ENCODE measurements at regions not wholly inside any gene's neighbourhood (a gene's known extent, or its start where the extent isn't known, plus 50 kb on each side); places are given as distances from the start of the nearest gene placed in this dataset.

DNA sequence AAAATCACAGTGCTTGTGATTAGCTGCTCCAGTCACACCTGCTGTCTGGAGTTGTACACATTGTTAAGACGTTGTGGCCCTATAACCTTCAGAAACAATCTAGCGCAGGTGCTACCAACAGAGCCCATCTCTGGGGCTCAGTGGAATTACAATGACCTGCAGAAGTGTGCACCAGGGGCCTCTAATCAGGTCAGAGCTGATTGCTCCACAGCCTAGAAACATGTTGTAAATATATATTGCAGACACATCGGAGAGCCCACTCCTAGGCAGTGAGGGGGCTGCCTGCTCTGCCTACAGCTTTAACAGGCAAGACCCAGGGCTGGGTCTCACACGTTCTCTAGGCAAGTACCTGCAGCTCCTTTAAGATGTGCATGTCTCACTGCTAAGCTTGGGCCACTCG lies 302.0 kb downstream of the SIPA1L2 start:
- no peak overlapping the region for H3K4me3 ChIP-seq (ENCODE audit: low read depth, low read length)
- in situ Hi-C loops (cut with HindIII; ENCODE audit: low sequenced_read_pairs) = no loop called here
- DNase-seq (ENCODE audit: low read depth) = no peak
- no peak for TF ChIP-seq CTCF (IDR thresholded peaks at IDR 0.05; ENCODE audit: low read depth, low read length, missing control alignments)

GRCh38 chr1:232327269-232327668 lies 302.7 kb downstream of the SIPA1L2 start:
- DNase-seq (ENCODE audit: low read depth) = no peak
- in situ Hi-C loops (cut with HindIII; ENCODE audit: low sequenced_read_pairs) = no loop called here
- no peak overlapping the region for H3K4me3 ChIP-seq (ENCODE audit: low read depth, low read length)
- no peak for TF ChIP-seq CTCF (IDR thresholded peaks at IDR 0.05; ENCODE audit: low read depth, low read length, missing control alignments)

DNA sequence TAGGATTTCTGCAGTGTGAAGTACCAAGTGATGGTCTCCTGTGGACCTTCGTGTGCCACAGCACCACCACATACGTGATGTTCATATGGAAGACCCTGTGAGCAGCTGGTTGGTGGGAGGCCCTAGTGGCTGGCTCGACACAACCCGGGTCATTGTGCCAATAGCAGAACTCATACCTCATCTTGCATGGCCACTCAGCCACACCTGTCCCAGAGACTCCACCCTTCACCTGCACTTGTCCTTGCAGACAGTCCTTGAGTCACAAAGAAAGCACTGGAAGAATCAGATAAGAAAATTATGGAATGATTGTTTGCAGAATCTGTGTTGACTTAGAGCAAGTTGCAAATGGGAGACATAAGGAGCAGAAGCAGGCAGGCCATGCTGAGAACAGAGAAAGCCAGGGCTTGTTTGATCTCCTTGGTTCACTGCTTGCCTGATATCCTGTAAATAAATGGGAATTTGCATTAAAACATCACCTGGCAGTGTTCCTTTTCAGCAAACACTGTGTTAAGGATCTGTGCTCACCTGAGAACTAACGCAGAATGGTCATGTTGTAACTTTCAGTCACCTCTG lies 307.7 kb downstream of the SIPA1L2 start:
- no peak overlapping the region for H3K4me3 ChIP-seq (ENCODE audit: low read depth, low read length)
- DNase-seq (ENCODE audit: low read depth) = no peak
- no peak for TF ChIP-seq CTCF (IDR thresholded peaks at IDR 0.05; ENCODE audit: low read depth, low read length, missing control alignments)
- in situ Hi-C loops (cut with HindIII; ENCODE audit: low sequenced_read_pairs) = no loop called here

DNA sequence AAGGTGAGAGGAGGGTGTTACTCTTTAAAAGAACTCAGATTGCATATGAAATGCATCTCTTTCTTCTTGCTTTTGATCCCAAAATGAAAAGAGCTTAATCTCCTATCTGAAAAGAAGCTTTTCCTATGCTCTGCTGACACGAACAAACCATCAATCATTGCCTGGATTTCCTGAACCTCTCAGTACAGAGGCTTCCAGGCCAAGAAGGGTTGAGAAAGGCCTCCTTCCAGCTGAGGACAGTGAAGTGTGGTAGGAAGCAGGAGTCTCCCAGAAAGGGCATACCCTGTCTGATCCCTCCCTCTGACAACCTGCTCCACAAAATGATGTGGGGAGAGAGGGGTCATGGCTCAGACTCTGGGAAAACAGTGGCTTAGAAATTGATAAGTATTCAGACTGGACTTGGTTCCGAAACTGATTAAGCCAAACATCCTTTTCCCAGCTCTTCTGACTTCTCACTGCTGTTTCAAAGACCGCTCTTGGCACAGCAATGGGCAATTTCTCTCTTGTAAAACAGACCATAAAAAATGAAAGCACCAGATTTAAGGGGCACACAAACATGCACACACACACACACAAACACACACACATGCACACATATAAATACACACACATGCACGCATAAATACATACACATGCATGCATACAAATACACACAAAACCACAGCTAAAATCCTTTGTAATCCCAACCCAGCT lies 310.3 kb downstream of the SIPA1L2 start:
- in situ Hi-C loops (cut with HindIII; ENCODE audit: low sequenced_read_pairs) = no loop called here
- H3K4me3 ChIP-seq (ENCODE audit: low read depth, low read length) = no peak overlapping the region
- no peak for DNase-seq (ENCODE audit: low read depth)
- TF ChIP-seq CTCF (IDR thresholded peaks at IDR 0.05; ENCODE audit: low read depth, low read length, missing control alignments) = no peak

DNA sequence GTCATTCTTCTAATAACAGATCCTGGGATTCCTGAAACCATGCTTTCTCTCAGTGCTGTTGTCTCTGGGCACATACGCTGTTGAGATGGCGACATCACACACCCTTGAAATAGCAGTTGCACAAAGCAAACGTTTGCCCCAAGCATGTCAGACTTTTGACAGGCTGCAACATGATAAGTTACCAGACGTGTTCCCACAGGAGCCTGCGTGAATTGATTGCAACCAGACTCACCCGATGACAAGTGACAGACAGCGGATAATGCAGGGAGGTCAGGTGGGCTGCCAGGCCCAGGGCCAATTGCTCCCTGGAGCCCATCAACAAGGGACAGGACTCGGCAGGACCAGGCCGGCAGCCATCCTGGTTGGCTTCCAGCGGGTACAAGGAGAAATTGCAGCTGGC lies 310.9 kb downstream of the SIPA1L2 start:
- no peak overlapping the region for H3K4me3 ChIP-seq (ENCODE audit: low read depth, low read length)
- no peak for TF ChIP-seq CTCF (IDR thresholded peaks at IDR 0.05; ENCODE audit: low read depth, low read length, missing control alignments)
- no peak for DNase-seq (ENCODE audit: low read depth)
- in situ Hi-C loops (cut with HindIII; ENCODE audit: low sequenced_read_pairs) = no loop called here

- no peak for TF ChIP-seq CTCF (IDR thresholded peaks at IDR 0.05; ENCODE audit: low read depth, low read length, missing control alignments)
- no peak overlapping the region for H3K4me3 ChIP-seq (ENCODE audit: low read depth, low read length)
- DNase-seq (ENCODE audit: low read depth) = no peak
- in situ Hi-C loops (cut with HindIII; ENCODE audit: low sequenced_read_pairs) = no loop called here
Observed at GRCh38 chr1:232318143-232318542, 311.8 kb downstream of the SIPA1L2 start.
